SK-N-SH treated with all-trans-retinoic acid at 6 μM for 48 hours (cell line): ENCODE measurements at regions not wholly inside any gene's neighbourhood (a gene's known extent, or its start where the extent isn't known, plus 50 kb on each side); places are given as distances from the start of the nearest gene placed in this dataset.

Experiments
- ATAC-seq: fragments of 200-7000 bp; cut with Tn5 transposase; 3 replicates; pipeline ENCODE4 v1.9.1; 2020; ENCODE audit warnings: mild to moderate bottlenecking, moderate library complexity
- ARNTL ChIP-seq: fragments of 450-650 bp; formaldehyde crosslinking; IDR thresholded peaks from 2 replicates; pipeline ENCODE4 v1.5.0; 2020; ENCODE audit warnings: low read depth, mild to moderate bottlenecking, moderate library complexity, borderline replicate concordance
- BACH2 ChIP-seq: fragments of 250-450 bp; sonication (Bioruptor Pico); IDR thresholded peaks from 2 replicates; pipeline ENCODE4 v1.9.0; 2021; ENCODE audit warnings: mild to moderate bottlenecking, borderline replicate concordance
- CSDC2 ChIP-seq: fragments of 250-450 bp; sonication (Bioruptor Pico); IDR thresholded peaks from 2 replicates; pipeline ENCODE4 v1.5.0; 2020; ENCODE audit warnings: mild to moderate bottlenecking, moderate library complexity
- ESRRG ChIP-seq: fragments of 250-450 bp; sonication (Bioruptor Pico); IDR thresholded peaks from 2 replicates; pipeline ENCODE4 v1.6.1; 2021; ENCODE audit warnings: mild to moderate bottlenecking
- GLIS3 ChIP-seq: fragments of 250-450 bp; sonication (Bioruptor Pico); IDR thresholded peaks from 2 replicates; pipeline ENCODE4 v1.5.0; 2020; ENCODE audit warnings: mild to moderate bottlenecking, moderate library complexity
- ISL1 ChIP-seq: fragments of 250-450 bp; sonication (Bioruptor Pico); IDR thresholded peaks from 2 replicates; pipeline ENCODE4 v2.1.2; 2022; ENCODE audit warnings: mild to moderate bottlenecking, moderate library complexity
- OSR1 ChIP-seq: fragments of 250-450 bp; sonication (Bioruptor Pico); IDR thresholded peaks from 2 replicates; pipeline ENCODE4 v1.8.0; 2022; ENCODE audit warnings: moderate library complexity, mild to moderate bottlenecking, inconsistent platforms
- PPARA ChIP-seq: fragments of 250-450 bp; sonication (Bioruptor Pico); IDR thresholded peaks from 2 replicates; pipeline ENCODE4 v1.5.0; 2020; ENCODE audit warnings: mild to moderate bottlenecking, borderline replicate concordance
- RARB ChIP-seq: fragments of 250-450 bp; sonication (Bioruptor Pico); IDR thresholded peaks from 2 replicates; pipeline ENCODE4 v1.8.0; 2021; ENCODE audit warnings: mild to moderate bottlenecking, moderate library complexity
- SNAI2 ChIP-seq: fragments of 250-450 bp; sonication (Bioruptor Pico); IDR thresholded peaks from 2 replicates; pipeline ENCODE4 v1.5.0; 2020; ENCODE audit warnings: mild to moderate bottlenecking, moderate library complexity
- TOX ChIP-seq: fragments of 250-450 bp; sonication (Bioruptor Pico); IDR thresholded peaks from 2 replicates; pipeline ENCODE4 v1.8.0; 2021; ENCODE audit warnings: mild to moderate bottlenecking, moderate library complexity, borderline replicate concordance
- ZFP3 ChIP-seq: fragments of 250-450 bp; sonication (Bioruptor Pico); IDR thresholded peaks from 2 replicates; pipeline ENCODE4 v1.5.0; 2020; ENCODE audit warnings: mild to moderate bottlenecking, moderate library complexity
- ZFP30 ChIP-seq: fragments of 450-650 bp; formaldehyde crosslinking; IDR thresholded peaks from 2 replicates; pipeline ENCODE4 v1.5.0; 2022; ENCODE audit warnings: mild to moderate bottlenecking, moderate library complexity
- ZNF565 ChIP-seq: fragments of 450-650 bp; formaldehyde crosslinking; conservative IDR thresholded peaks from 2 replicates; pipeline ENCODE4 v1.5.0; 2020; ENCODE audit warnings: low read depth, mild to moderate bottlenecking, moderate library complexity
- ZNF70 ChIP-seq: fragments of 450-650 bp; formaldehyde crosslinking; IDR thresholded peaks from 2 replicates; pipeline ENCODE4 v1.5.0; 2020; ENCODE audit warnings: mild to moderate bottlenecking, moderate library complexity
- ZNF8 ChIP-seq: fragments of 450-650 bp; formaldehyde crosslinking; IDR thresholded peaks from 2 replicates; pipeline ENCODE4 v1.5.0; 2020; ENCODE audit warnings: mild to moderate bottlenecking, moderate library complexity
- TF ChIP-seq, protein P1 (sequence below): fragments of 250-450 bp; sonication (Bioruptor Pico); IDR thresholded peaks from 2 replicates; pipeline ENCODE4 v1.8.0; 2020; ENCODE audit warnings: mild to moderate bottlenecking, moderate library complexity, borderline replicate concordance
- TF ChIP-seq, protein P2 (sequence below): fragments of 250-450 bp; sonication (Bioruptor Pico); IDR thresholded peaks from 2 replicates; pipeline ENCODE4 v1.5.1; 2021; ENCODE audit warnings: mild to moderate bottlenecking, moderate library complexity
- TF ChIP-seq, protein P3 (sequence below): fragments of 250-450 bp; sonication (Bioruptor Pico); IDR thresholded peaks from 2 replicates; pipeline ENCODE4 v1.8.0; 2021; ENCODE audit warnings: low read depth, mild to moderate bottlenecking, moderate library complexity, borderline replicate concordance
- TF ChIP-seq, protein P4 (sequence below): fragments of 250-450 bp; sonication (Bioruptor Pico); IDR thresholded peaks from 2 replicates; pipeline ENCODE4 v1.5.1; 2020; ENCODE audit warnings: low read depth, mild to moderate bottlenecking, moderate library complexity
- TF ChIP-seq, protein P5 (sequence below): fragments of 250-450 bp; sonication (Bioruptor Pico); IDR thresholded peaks from 2 replicates; pipeline ENCODE4 v1.5.0; 2020; ENCODE audit warnings: mild to moderate bottlenecking, moderate library complexity

DNA sequence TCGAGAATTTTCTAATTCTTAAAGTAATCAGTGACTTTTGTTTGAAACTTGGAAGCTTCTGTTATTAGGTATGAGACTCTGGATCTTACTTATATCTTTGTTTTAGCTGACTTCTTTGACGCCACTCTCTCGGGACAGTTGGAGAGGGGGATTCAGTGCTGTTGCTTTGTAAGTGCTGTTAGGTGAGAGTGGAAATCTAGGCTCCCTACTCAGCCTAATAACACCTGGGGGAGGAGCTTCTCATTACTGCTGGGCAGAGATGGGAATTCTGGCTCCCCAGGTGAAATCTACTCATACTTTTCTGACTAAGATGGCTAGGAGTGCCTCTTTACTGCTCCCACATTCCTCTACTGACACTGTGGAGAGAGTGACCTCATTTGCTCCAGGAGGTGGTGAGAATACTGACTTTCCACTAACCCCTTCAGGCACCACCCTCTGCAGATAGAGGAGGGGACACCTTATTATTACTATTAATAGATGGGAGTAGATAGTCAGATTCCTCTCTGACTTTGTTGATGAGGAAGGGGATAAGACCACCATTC lies 324.9 kb upstream of the SPRY2 start:
- ATAC-seq = no peak
- TF ChIP-seq, protein P1, sequence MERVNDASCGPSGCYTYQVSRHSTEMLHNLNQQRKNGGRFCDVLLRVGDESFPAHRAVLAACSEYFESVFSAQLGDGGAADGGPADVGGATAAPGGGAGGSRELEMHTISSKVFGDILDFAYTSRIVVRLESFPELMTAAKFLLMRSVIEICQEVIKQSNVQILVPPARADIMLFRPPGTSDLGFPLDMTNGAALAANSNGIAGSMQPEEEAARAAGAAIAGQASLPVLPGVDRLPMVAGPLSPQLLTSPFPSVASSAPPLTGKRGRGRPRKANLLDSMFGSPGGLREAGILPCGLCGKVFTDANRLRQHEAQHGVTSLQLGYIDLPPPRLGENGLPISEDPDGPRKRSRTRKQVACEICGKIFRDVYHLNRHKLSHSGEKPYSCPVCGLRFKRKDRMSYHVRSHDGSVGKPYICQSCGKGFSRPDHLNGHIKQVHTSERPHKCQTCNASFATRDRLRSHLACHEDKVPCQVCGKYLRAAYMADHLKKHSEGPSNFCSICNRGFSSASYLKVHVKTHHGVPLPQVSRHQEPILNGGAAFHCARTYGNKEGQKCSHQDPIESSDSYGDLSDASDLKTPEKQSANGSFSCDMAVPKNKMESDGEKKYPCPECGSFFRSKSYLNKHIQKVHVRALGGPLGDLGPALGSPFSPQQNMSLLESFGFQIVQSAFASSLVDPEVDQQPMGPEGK = no peak
- TF ChIP-seq TOX (no peak), ZNF565 (CRISPR knock-in tag) (no peak), ESRRG (CRISPR knock-in tag) (no peak), ISL1 (no peak), ARNTL (no peak), ZFP3 (CRISPR knock-in tag) (no peak), PPARA (CRISPR knock-in tag) (no peak), ZFP30 (CRISPR knock-in tag) (no peak), SNAI2 (CRISPR knock-in tag) (no peak), ZNF8 (CRISPR knock-in tag) (no peak), GLIS3 (CRISPR knock-in tag) (no peak), ZNF70 (CRISPR knock-in tag) (no peak), CSDC2 (CRISPR knock-in tag) (no peak)
- TF ChIP-seq, protein P2, sequence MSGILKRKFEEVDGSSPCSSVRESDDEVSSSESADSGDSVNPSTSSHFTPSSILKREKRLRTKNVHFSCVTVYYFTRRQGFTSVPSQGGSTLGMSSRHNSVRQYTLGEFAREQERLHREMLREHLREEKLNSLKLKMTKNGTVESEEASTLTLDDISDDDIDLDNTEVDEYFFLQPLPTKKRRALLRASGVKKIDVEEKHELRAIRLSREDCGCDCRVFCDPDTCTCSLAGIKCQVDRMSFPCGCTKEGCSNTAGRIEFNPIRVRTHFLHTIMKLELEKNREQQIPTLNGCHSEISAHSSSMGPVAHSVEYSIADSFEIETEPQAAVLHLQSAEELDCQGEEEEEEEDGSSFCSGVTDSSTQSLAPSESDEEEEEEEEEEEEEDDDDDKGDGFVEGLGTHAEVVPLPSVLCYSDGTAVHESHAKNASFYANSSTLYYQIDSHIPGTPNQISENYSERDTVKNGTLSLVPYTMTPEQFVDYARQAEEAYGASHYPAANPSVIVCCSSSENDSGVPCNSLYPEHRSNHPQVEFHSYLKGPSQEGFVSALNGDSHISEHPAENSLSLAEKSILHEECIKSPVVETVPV (CRISPR knock-in tag) = no peak
- TF ChIP-seq, protein P3, sequence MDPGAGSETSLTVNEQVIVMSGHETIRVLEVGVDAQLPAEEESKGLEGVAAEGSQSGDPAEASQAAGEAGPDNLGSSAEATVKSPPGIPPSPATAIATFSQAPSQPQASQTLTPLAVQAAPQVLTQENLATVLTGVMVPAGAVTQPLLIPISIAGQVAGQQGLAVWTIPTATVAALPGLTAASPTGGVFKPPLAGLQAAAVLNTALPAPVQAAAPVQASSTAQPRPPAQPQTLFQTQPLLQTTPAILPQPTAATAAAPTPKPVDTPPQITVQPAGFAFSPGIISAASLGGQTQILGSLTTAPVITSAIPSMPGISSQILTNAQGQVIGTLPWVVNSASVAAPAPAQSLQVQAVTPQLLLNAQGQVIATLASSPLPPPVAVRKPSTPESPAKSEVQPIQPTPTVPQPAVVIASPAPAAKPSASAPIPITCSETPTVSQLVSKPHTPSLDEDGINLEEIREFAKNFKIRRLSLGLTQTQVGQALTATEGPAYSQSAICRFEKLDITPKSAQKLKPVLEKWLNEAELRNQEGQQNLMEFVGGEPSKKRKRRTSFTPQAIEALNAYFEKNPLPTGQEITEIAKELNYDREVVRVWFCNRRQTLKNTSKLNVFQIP (CRISPR knock-in tag) = no peak
- TF ChIP-seq, protein P4, sequence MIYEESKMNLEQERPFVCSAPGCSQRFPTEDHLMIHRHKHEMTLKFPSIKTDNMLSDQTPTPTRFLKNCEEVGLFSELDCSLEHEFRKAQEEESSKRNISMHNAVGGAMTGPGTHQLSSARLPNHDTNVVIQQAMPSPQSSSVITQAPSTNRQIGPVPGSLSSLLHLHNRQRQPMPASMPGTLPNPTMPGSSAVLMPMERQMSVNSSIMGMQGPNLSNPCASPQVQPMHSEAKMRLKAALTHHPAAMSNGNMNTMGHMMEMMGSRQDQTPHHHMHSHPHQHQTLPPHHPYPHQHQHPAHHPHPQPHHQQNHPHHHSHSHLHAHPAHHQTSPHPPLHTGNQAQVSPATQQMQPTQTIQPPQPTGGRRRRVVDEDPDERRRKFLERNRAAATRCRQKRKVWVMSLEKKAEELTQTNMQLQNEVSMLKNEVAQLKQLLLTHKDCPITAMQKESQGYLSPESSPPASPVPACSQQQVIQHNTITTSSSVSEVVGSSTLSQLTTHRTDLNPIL = no peak
- TF ChIP-seq, protein P5, sequence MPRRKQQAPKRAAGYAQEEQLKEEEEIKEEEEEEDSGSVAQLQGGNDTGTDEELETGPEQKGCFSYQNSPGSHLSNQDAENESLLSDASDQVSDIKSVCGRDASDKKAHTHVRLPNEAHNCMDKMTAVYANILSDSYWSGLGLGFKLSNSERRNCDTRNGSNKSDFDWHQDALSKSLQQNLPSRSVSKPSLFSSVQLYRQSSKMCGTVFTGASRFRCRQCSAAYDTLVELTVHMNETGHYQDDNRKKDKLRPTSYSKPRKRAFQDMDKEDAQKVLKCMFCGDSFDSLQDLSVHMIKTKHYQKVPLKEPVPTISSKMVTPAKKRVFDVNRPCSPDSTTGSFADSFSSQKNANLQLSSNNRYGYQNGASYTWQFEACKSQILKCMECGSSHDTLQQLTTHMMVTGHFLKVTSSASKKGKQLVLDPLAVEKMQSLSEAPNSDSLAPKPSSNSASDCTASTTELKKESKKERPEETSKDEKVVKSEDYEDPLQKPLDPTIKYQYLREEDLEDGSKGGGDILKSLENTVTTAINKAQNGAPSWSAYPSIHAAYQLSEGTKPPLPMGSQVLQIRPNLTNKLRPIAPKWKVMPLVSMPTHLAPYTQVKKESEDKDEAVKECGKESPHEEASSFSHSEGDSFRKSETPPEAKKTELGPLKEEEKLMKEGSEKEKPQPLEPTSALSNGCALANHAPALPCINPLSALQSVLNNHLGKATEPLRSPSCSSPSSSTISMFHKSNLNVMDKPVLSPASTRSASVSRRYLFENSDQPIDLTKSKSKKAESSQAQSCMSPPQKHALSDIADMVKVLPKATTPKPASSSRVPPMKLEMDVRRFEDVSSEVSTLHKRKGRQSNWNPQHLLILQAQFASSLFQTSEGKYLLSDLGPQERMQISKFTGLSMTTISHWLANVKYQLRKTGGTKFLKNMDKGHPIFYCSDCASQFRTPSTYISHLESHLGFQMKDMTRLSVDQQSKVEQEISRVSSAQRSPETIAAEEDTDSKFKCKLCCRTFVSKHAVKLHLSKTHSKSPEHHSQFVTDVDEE (CRISPR knock-in tag) = no peak

DNA sequence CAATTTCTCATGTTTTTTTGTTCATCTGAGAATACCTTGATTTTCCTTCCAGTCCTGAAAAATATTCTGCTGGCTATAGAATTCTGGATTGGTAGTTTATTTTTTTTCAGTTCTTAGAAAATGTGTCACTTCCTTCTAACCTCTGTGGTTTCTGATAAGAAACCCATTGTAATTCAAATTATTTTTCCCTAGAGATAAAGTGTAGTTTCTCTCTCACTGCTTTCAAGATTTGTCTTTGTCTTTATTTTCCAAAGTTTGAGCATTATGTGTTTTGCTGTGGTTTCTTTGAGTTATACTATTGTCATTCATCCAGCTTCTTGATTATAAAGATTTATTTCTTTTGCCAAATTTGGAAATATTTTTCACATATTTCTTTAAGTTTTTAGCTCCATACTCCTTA lies 324.0 kb upstream of the SPRY2 start:
- no peak for ATAC-seq
- TF ChIP-seq ISL1 (no peak), ESRRG (CRISPR knock-in tag) (no peak), SNAI2 (CRISPR knock-in tag) (no peak), ARNTL (no peak), TOX (no peak), OSR1 (no peak), RARB (no peak), BACH2 (CRISPR knock-in tag) (no peak)
- TF ChIP-seq, protein P2 (CRISPR knock-in tag) = no peak
- TF ChIP-seq, protein P4 = no peak
- TF ChIP-seq, protein P1 = no peak
- TF ChIP-seq, protein P3 (CRISPR knock-in tag) = no peak
